IMR-90 (cell line): ENCODE measurements at regions not wholly inside any gene's neighbourhood (a gene's known extent, or its start where the extent isn't known, plus 50 kb on each side); places are given as distances from the start of the nearest gene placed in this dataset.

Experiments
- ATAC-seq: fragments of 200-7000 bp; cut with Tn5 transposase; 2 replicates; pipeline ENCODE4 v1.9.1; 2020; ENCODE audit warnings: low read depth, mild to moderate bottlenecking, moderate library complexity
- BruUV-seq: library from RNA; stranded (reverse); fragments of 400-500 nt; replicated peaks from 2 replicates; lab custom pipeline; 2021; lab: Mats Ljungman, UMichigan
- CTCF ChIA-PET: fragments of 300-600 bp; formaldehyde crosslinking; extraction: SDS; loops from one replicate; lab custom pipeline; 2021; ENCODE audit warnings: antibody characterized with exemption; lab: Yijun Ruan, JAX
- POLR2A ChIA-PET: fragments of 300-600 bp; sonication (Branson Sonifier 250); formaldehyde crosslinking; loops from one replicate; lab custom pipeline; 2022; ENCODE audit warnings: antibody characterized with exemption; ENCODE audit not compliant: unreplicated experiment; lab: Charles Lee
- DNase-seq: peaks from one replicate; pipeline ENCODE4 v3.0.0; 2013
- H2AFZ ChIP-seq: replicated peaks from 2 replicates; pipeline ENCODE3; 2013; ENCODE audit warnings: low read length, mild to moderate bottlenecking; ENCODE audit not compliant: poor library complexity
- H2AK5ac ChIP-seq: 2 replicates; pipeline ENCODE4 v1.6.1; 2013; ENCODE audit warnings: low read depth, low read length, inconsistent platforms
- H2AK9ac ChIP-seq: replicated peaks from 2 replicates; pipeline ENCODE3; 2013; ENCODE audit warnings: mild to moderate bottlenecking, low read depth, low read length, moderate library complexity; ENCODE audit not compliant: poor library complexity
- H2BK120ac ChIP-seq: 2 replicates; pipeline ENCODE4 v1.6.1; 2013; ENCODE audit warnings: low read depth, low read length, inconsistent platforms
- H2BK15ac ChIP-seq: 3 replicates; pipeline ENCODE4 v1.6.1; 2013; ENCODE audit warnings: low read depth, low read length, inconsistent platforms
- H2BK20ac ChIP-seq: 2 replicates; pipeline ENCODE4 v1.6.1; 2013; ENCODE audit warnings: low read depth, mild to moderate bottlenecking, inconsistent platforms, low read length, moderate library complexity
- H2BK5ac ChIP-seq: 2 replicates; pipeline ENCODE4 v1.6.1; 2013; ENCODE audit warnings: mild to moderate bottlenecking, low read depth, low read length, inconsistent platforms; ENCODE audit not compliant: poor library complexity, severe bottlenecking
- H3K14ac ChIP-seq: replicated peaks from 2 replicates; pipeline ENCODE4 v1.6.1; 2013; ENCODE audit warnings: low read depth, low read length, inconsistent platforms
- H3K18ac ChIP-seq: 2 replicates; pipeline ENCODE4 v1.6.1; 2013; ENCODE audit warnings: low read depth, low read length, control low read depth
- H3K23ac ChIP-seq: 2 replicates; pipeline ENCODE4 v1.6.1; 2013; ENCODE audit warnings: low read depth, low read length, inconsistent platforms
- H3K27ac ChIP-seq: 2 replicates; pipeline ENCODE4 v1.5.1; 2013; ENCODE audit warnings: mild to moderate bottlenecking, control low read depth, low read length; ENCODE audit not compliant: insufficient read depth
- H3K27me3 ChIP-seq: 2 replicates; pipeline ENCODE4 v1.6.1; 2013; ENCODE audit warnings: low read length; ENCODE audit not compliant: control insufficient read depth, insufficient read depth
- H3K36me3 ChIP-seq: 2 replicates; pipeline ENCODE4 v1.6.1; 2013; ENCODE audit warnings: low read length, mixed read lengths; ENCODE audit not compliant: control insufficient read depth, insufficient read depth
- H3K4ac ChIP-seq: 2 replicates; pipeline ENCODE4 v1.6.1; 2013; ENCODE audit warnings: low read depth, low read length, inconsistent platforms
- H3K4me1 ChIP-seq: 2 replicates; pipeline ENCODE4 v1.6.1; 2013; ENCODE audit warnings: low read length, mixed read lengths; ENCODE audit not compliant: control insufficient read depth, insufficient read depth
- H3K4me2 ChIP-seq: 2 replicates; pipeline ENCODE4 v1.6.1; 2013; ENCODE audit warnings: low read depth, mild to moderate bottlenecking, control low read depth, low read length, moderate library complexity
- H3K4me3 ChIP-seq: 2 replicates; pipeline ENCODE4 v1.5.1; 2013; ENCODE audit warnings: low read depth, mild to moderate bottlenecking, control low read depth, low read length, moderate library complexity; ENCODE audit not compliant: insufficient read depth
- H3K56ac ChIP-seq: 2 replicates; pipeline ENCODE4 v1.6.1; 2013; ENCODE audit warnings: low read length, inconsistent platforms; ENCODE audit not compliant: insufficient read depth; ENCODE audit errors: extremely low read depth
- H3K79me1 ChIP-seq, 2 experiments: 2 replicates each; pipeline ENCODE4 v1.6.1; 2013; ENCODE audit warnings: low read length in 2 of 2, inconsistent platforms in 1 of 2, low read depth in 1 of 2
- H3K9ac ChIP-seq: 2 replicates; pipeline ENCODE4 v1.6.1; 2013; ENCODE audit warnings: low read depth, low read length, control low read depth
- H3K9me1 ChIP-seq: 2 replicates; pipeline ENCODE4 v1.6.1; 2013; ENCODE audit warnings: low read length, inconsistent platforms; ENCODE audit not compliant: insufficient read depth
- H3K9me3 ChIP-seq: 2 replicates; pipeline ENCODE4 v1.6.1; 2013; ENCODE audit warnings: low read length; ENCODE audit not compliant: control insufficient read depth, insufficient read depth
- H4K20me1 ChIP-seq: 2 replicates; pipeline ENCODE4 v1.6.1; 2013; ENCODE audit warnings: low read length, inconsistent platforms; ENCODE audit not compliant: insufficient read depth
- H4K5ac ChIP-seq: 2 replicates; pipeline ENCODE4 v1.6.1; 2013; ENCODE audit warnings: mild to moderate bottlenecking, low read depth, low read length, control low read depth
- H4K8ac ChIP-seq, 2 experiments: 2 replicates each; pipeline ENCODE4 v1.6.1; 2013; ENCODE audit warnings: low read depth in 2 of 2, low read length in 2 of 2, control low read depth in 1 of 2, inconsistent platforms in 1 of 2
- H4K91ac ChIP-seq: 2 replicates; pipeline ENCODE4 v1.6.1; 2013; ENCODE audit warnings: low read depth, low read length, inconsistent platforms; ENCODE audit not compliant: insufficient read depth
- BHLHE40 ChIP-seq: fragments of 150-350 bp; IDR thresholded peaks from 2 replicates; pipeline ENCODE4 v1.6.1; 2016; ENCODE audit warnings: mild to moderate bottlenecking, low read depth, low read length
- CHD1 ChIP-seq: IDR thresholded peaks from 2 replicates; pipeline ENCODE4 v1.6.1; 2012; ENCODE audit warnings: low read depth, low read length, improper control_type of control experiment
- ELK1 ChIP-seq: fragments of 150-350 bp; IDR thresholded peaks from 2 replicates; pipeline ENCODE4 v1.6.1; 2016; ENCODE audit warnings: low read depth, mild to moderate bottlenecking, low read length, moderate library complexity, borderline replicate concordance
- FOS ChIP-seq: fragments of 150-350 bp; IDR thresholded peaks from 2 replicates; pipeline ENCODE4 v1.6.1; 2016; ENCODE audit warnings: low read depth, low read length
- MAFK ChIP-seq: IDR thresholded peaks from 2 replicates; pipeline ENCODE4 v1.6.1; 2012; ENCODE audit warnings: low read depth, low read length, improper control_type of control experiment
- MAZ ChIP-seq: IDR thresholded peaks from 2 replicates; pipeline ENCODE4 v1.6.1; 2012; ENCODE audit warnings: low read depth, mild to moderate bottlenecking, low read length, improper control_type of control experiment, moderate library complexity, borderline replicate concordance
- MXI1 ChIP-seq: IDR thresholded peaks from 2 replicates; pipeline ENCODE4 v1.6.1; 2012; ENCODE audit warnings: low read depth, mild to moderate bottlenecking, low read length, moderate library complexity, borderline replicate concordance
- NFE2L2 ChIP-seq: fragments of 150-350 bp; IDR thresholded peaks from 2 replicates; pipeline ENCODE4 v1.6.1; 2016; ENCODE audit warnings: low read depth, mild to moderate bottlenecking, low read length
- RAD21 ChIP-seq: IDR thresholded peaks from 2 replicates; pipeline ENCODE4 v1.6.1; 2012; ENCODE audit warnings: low read length, improper control_type of control experiment
- RCOR1 ChIP-seq: IDR thresholded peaks from 2 replicates; pipeline ENCODE4 v1.6.1; 2012; ENCODE audit warnings: mild to moderate bottlenecking, low read length, improper control_type of control experiment; ENCODE audit not compliant: insufficient replicate concordance
- RFX5 ChIP-seq: IDR thresholded peaks from 2 replicates; pipeline ENCODE4 v1.8.0; 2012; ENCODE audit warnings: low read depth, mild to moderate bottlenecking, low read length, moderate library complexity
- SMC3 ChIP-seq: fragments of 150-350 bp; IDR thresholded peaks from 2 replicates; pipeline ENCODE4 v1.6.1; 2016; ENCODE audit warnings: low read depth, mild to moderate bottlenecking, antibody characterized with exemption, low read length, moderate library complexity
- whole genome bisulfite sequencing, 2 experiments: methylation state at CpG; one replicate each; pipeline versions ENCODE4 v1.1.5 to v1.1.7; 2013; ENCODE audit warnings: missing lambda C conversion rate in 2 of 2; ENCODE audit not compliant: insufficient read length in 1 of 2; ENCODE audit errors: extremely low coverage in 2 of 2; 5-methylcytosine and 5-hydroxymethylcytosine counted together
- dilution Hi-C: fragments of 300-500 bp; cut with HindIII; formaldehyde crosslinking; loops from one replicate; pipeline ENCODE4 v1.14.3; 2018; ENCODE audit warnings: low sequenced_read_pairs; ENCODE audit not compliant: unreplicated experiment
- in situ Hi-C: fragments of 300-500 bp; cut with MboI; formaldehyde crosslinking; loops from 3 replicates; pipeline ENCODE4 v1.14.3; 2019; ENCODE audit warnings: low sequenced_read_pairs, inconsistent platforms, mixed read lengths
- intact Hi-C: fragments of 100-400 bp; cut with micrococcal nuclease; formaldehyde crosslinking; loops from 2 replicates; pipeline ENCODE4 v1.10.0; 2022
- TF ChIP-seq, protein P1 (sequence below): fragments of 150-350 bp; IDR thresholded peaks from 2 replicates; pipeline ENCODE4 v1.6.1; 2017; ENCODE audit warnings: mild to moderate bottlenecking, antibody characterized with exemption, low read length, low read depth

- H3K18ac ChIP-seq, result peak overlapping the region; percentile 53; the same call in 1 of the 2 replicates
- ATAC-seq (no peak), DNase-seq (peak; percentile 45)
- H2AK9ac ChIP-seq, result no peak overlapping the region
- H2AK5ac ChIP-seq, result no peak overlapping the region; the same call in 1 of the 2 replicates
- H3K9ac ChIP-seq, result no peak overlapping the region
- H3K79me1 ChIP-seq, result no peaks in the 10 kb centered on the region
- 0 out of 2 replicates have a peak overlapping the region, but pooled peaks have one; percentile 42 for H2BK20ac ChIP-seq
- H2BK5ac ChIP-seq, result peak overlapping the region; percentile 47
- 0 out of 2 replicates have a peak overlapping the region, but pooled peaks have one; percentile 44 for H3K14ac ChIP-seq
- ChIA-PET CTCF (no interaction called here), POLR2A (no interaction called here)
- no peaks in the 10 kb centered on the region for H3K27me3 ChIP-seq
- peak overlapping the region; percentile 46; the same call in 1 of the 2 replicates for H3K4ac ChIP-seq
- H3K27ac ChIP-seq, result no peak overlapping the region
- H4K5ac ChIP-seq, result peak overlapping the region; percentile 68; the same call in 1 of the 2 replicates
- no TSS peak for BruUV-seq
- H3K56ac ChIP-seq, result no peak overlapping the region
- intact Hi-C loops (no loop called here), dilution Hi-C loops (no loop called here), in situ Hi-C loops (no loop called here)
- H3K4me2 ChIP-seq, result no peak overlapping the region
- H4K20me1 ChIP-seq, result no peaks in the 10 kb centered on the region
- WGBS, 2 experiments, result no CpG with 5 or more reads among the region's 4 CpGs
- H3K9me3 ChIP-seq, result no peaks in the 10 kb centered on the region
- peak overlapping the region; percentile 12; the same call in 1 of the 3 replicates for H2BK15ac ChIP-seq
- H2AFZ ChIP-seq, result peak overlapping the region; percentile 16
- peak overlapping the region; percentile 48; the same call in 1 of the 2 replicates for H3K23ac ChIP-seq
- H3K4me3 ChIP-seq, result no peak overlapping the region
- H3K4me1 ChIP-seq, result peaks cover 1% of the 10 kb centered on the region; the same call in 1 of the 2 replicates
- peak overlapping the region; percentile 42; the same call in 1 of the 2 replicates for H2BK120ac ChIP-seq
- no peaks in the 10 kb centered on the region for H3K36me3 ChIP-seq
- H3K9me1 ChIP-seq, result 0 out of 2 replicates have a peak, but pooled peaks cover 3% of the 10 kb centered on the region
- H4K8ac ChIP-seq, result peak overlapping the region in 1 of 2 experiments; percentile 15; a peak in 1 of 4 replicates
- H4K91ac ChIP-seq, result no peak overlapping the region; the same call in 1 of the 2 replicates
- TF ChIP-seq FOS (no peak), RFX5 (no peak), MXI1 (no peak), ELK1 (no peak), RCOR1 (no peak), CHD1 (no peak), SMC3 (no peak), MAFK (no peak), BHLHE40 (no peak), MAZ (no peak), RAD21 (no peak), NFE2L2 (no peak)
- TF ChIP-seq, protein P1, sequence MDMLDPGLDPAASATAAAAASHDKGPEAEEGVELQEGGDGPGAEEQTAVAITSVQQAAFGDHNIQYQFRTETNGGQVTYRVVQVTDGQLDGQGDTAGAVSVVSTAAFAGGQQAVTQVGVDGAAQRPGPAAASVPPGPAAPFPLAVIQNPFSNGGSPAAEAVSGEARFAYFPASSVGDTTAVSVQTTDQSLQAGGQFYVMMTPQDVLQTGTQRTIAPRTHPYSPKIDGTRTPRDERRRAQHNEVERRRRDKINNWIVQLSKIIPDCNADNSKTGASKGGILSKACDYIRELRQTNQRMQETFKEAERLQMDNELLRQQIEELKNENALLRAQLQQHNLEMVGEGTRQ, result no peak
These were observed 499.0 kb downstream of the TMX3 start for GRCh38 chr18:68215931-68216330.
